ENCODE measurements at regions not wholly inside any gene's neighbourhood (a gene's known extent, or its start where the extent isn't known, plus 50 kb on each side); places are given as distances from the start of the nearest gene placed in this dataset.
"Not testable (repeated sequence)": the region's sequence is repeated elsewhere in the genome, so short reads cannot be mapped to it uniquely, and the experiment has no call there.

DNA sequence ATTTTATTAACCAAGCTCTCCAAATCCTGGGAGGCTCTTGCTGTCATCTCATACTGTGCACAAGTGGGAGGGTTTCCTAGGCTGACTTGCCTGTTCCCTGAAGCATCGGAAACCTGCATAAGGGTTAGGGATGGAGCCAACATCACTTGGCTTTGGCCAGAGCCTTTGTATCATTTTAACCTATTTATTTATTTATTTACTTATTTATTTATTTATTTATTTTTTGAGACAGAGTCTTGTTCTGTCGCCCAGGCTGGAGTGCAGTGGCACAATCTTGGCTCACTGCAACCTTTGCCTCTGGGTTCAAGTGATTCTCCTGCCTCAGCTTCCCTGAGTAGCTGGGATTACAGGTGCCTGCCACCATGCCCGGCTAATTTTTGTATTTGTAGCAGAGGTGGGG lies 645.9 kb downstream of the TYW1 start:
- DNase-seq; H3K36me3 ChIP-seq (replicated peaks; ENCODE audit: control insufficient read depth, insufficient read depth, low read length); H3K4me3 ChIP-seq (ENCODE audit: insufficient read depth, low read depth, low read length); H3K27me3 ChIP-seq (ENCODE audit: control insufficient read depth, insufficient read depth, low read length): not testable (repeated sequence)

GRCh38 chr7:67644151-67644550 lies 647.5 kb downstream of the TYW1 start:
- H3K4me3 ChIP-seq (ENCODE audit: insufficient read depth, low read depth, low read length): no peak overlapping the region
- DNase-seq: no peak
- H3K27me3 ChIP-seq (ENCODE audit: control insufficient read depth, insufficient read depth, low read length): no peaks in the 10 kb centered on the region
- H3K36me3 ChIP-seq (replicated peaks; ENCODE audit: control insufficient read depth, insufficient read depth, low read length): no peaks in the 10 kb centered on the region

GRCh38 chr7:67652937-67653336 lies 656.3 kb downstream of the TYW1 start:
- Histone ChIP-seq H3K27me3 (ENCODE audit: control insufficient read depth, insufficient read depth, low read length) (no peaks in the 10 kb centered on the region), H3K4me3 (ENCODE audit: insufficient read depth, low read depth, low read length) (no peak overlapping the region), H3K36me3 (replicated peaks; ENCODE audit: control insufficient read depth, insufficient read depth, low read length) (no peaks in the 10 kb centered on the region)
- no peak for DNase-seq

DNA sequence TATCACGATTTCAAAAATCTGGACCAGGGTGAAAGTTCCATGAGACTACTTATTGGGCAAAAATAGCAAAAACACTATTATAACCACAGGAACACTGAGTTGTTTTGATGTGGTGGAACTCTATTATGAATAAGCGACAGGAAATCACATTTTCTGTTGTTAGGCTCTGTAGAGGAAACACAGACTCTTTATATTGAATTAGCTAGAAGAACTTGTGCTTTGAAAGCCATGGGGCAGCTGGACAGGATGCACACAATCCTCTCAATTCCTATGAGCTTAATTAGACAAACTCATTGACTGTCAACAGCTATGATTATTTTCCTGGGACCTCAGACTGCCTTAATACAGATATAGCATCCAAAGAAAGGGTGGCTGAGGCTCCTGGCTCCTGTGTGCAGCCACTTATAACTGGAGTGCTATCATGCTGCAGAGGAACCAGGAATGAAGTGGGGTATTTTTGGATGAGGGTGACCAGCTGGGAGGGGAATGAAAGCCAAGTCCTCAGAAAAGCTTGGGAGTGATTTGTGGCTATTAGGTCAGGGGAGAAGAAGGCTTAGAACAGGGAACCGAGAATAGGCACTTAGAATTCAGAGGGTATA lies 657.3 kb downstream of the TYW1 start:
- Histone ChIP-seq H3K4me3 (ENCODE audit: insufficient read depth, low read depth, low read length) (no peak overlapping the region), H3K36me3 (replicated peaks; ENCODE audit: control insufficient read depth, insufficient read depth, low read length) (no peaks in the 10 kb centered on the region), H3K27me3 (ENCODE audit: control insufficient read depth, insufficient read depth, low read length) (no peaks in the 10 kb centered on the region)
- DNase-seq: no peak

GRCh38 chr7:67654642-67655041 lies 658.0 kb downstream of the TYW1 start:
- H3K27me3 ChIP-seq (ENCODE audit: control insufficient read depth, insufficient read depth, low read length): no peaks in the 10 kb centered on the region
- no peaks in the 10 kb centered on the region for H3K36me3 ChIP-seq (replicated peaks; ENCODE audit: control insufficient read depth, insufficient read depth, low read length)
- H3K4me3 ChIP-seq (ENCODE audit: insufficient read depth, low read depth, low read length): no peak overlapping the region
- DNase-seq: no peak

DNA sequence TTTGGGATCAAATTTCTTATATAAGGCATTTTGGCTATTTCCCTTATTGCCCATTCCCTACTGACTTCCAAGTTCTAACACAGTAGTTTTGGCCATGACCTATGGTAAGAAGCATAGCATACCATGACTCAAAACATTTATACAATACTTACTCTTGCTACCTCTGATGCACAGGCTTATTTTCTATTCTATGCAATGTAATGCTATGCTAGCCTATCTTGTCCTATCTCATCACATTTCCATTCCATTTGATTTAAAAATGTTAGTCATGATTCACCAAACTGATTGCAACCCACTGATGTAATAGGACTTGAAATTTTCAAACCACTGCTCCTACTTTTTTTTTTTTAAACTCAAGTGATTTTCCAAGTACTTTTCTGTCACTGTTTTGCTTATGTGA lies 658.5 kb downstream of the TYW1 start:
- DNase-seq: no peak
- H3K36me3 ChIP-seq (replicated peaks; ENCODE audit: control insufficient read depth, insufficient read depth, low read length): no peaks in the 10 kb centered on the region
- no peaks in the 10 kb centered on the region for H3K27me3 ChIP-seq (ENCODE audit: control insufficient read depth, insufficient read depth, low read length)
- no peak overlapping the region for H3K4me3 ChIP-seq (ENCODE audit: insufficient read depth, low read depth, low read length)

DNA sequence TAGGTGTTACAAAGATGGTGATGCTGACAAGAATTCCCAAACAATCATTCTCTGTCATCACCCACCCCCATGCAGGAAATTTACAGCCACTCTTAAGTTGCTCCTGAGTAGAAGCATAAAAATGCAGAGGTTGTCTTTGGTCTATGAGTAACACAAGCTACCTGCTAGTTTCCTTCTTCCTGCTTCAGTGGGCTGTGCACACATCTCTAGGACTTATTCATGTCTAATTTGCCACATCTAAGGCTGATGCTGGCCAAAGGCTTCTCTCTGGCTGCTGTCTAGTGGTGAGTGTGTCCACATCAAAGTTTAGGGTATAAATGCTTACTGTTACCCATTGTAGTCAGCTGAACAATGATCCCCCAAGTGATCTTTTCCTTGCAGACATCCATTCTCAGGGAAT lies 662.5 kb downstream of the TYW1 start:
- Histone ChIP-seq H3K4me3 (ENCODE audit: insufficient read depth, low read depth, low read length) (no peak overlapping the region), H3K36me3 (replicated peaks; ENCODE audit: control insufficient read depth, insufficient read depth, low read length) (no peaks in the 10 kb centered on the region), H3K27me3 (ENCODE audit: control insufficient read depth, insufficient read depth, low read length) (no peaks in the 10 kb centered on the region)
- DNase-seq: no peak

DNA sequence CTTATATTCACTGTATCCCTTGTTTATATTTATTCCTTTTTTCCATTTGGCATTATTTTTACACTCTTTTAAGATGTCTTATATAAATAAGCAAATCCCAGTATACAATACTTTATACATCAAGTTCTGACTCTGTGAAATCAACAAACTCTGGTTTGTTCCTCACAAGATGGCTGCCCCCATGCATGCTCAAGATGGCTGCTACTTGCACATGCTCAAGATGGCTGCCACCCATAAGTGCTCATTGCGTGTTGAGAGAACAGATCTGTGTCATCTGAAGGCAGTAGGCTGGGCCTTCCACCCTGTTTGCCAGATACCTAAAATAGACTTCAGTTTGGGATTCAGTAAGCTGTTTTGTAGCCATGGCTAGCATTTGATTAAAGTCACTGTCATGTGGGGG lies 666.2 kb downstream of the TYW1 start:
- Histone ChIP-seq H3K4me3 (ENCODE audit: insufficient read depth, low read depth, low read length) (no peak overlapping the region), H3K27me3 (ENCODE audit: control insufficient read depth, insufficient read depth, low read length) (no peaks in the 10 kb centered on the region), H3K36me3 (replicated peaks; ENCODE audit: control insufficient read depth, insufficient read depth, low read length) (no peaks in the 10 kb centered on the region)
- DNase-seq: no peak

DNA sequence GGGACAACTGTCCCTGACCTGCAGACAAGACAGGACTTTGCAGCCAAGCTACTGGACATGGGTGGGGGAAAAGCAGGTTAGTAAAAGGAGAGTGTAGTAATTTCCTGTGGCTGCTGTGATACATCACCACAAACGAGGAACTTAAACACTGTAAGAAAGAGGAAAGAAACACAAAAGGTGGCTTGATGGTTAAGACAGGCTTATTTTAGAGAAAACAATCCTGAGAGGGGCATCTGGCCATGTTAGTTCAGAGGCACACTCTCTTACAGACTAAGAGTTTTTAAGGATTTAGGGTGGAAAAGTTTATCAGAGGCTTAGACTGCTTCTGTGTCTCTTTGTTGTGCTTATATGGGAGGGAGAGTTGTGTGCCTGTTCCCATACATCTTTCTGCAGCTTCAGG lies 667.0 kb downstream of the TYW1 start:
- no peak for DNase-seq
- Histone ChIP-seq H3K36me3 (replicated peaks; ENCODE audit: control insufficient read depth, insufficient read depth, low read length) (no peaks in the 10 kb centered on the region), H3K4me3 (ENCODE audit: insufficient read depth, low read depth, low read length) (no peak overlapping the region), H3K27me3 (ENCODE audit: control insufficient read depth, insufficient read depth, low read length) (no peaks in the 10 kb centered on the region)

DNA sequence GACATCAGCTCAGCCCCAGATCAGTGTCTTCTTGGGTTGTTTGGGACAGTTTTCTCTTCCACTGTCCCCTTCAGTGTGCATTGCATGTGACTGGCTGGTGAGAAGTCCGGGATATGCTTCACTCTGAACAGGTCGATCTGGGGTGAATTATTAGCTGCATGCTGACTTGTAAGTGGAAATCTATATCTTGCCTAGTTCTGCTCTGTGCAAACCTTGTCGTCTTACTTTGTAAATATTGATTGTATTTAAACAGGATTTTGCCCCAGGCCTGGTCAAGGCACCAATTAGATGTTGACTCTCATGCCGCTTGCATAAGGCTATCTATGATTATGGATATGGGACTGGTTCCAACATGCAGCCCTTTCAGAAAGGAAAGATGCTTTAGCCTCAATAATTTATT lies 669.7 kb downstream of the TYW1 start:
- H3K27me3 ChIP-seq (ENCODE audit: control insufficient read depth, insufficient read depth, low read length); DNase-seq: not testable (repeated sequence)

DNA sequence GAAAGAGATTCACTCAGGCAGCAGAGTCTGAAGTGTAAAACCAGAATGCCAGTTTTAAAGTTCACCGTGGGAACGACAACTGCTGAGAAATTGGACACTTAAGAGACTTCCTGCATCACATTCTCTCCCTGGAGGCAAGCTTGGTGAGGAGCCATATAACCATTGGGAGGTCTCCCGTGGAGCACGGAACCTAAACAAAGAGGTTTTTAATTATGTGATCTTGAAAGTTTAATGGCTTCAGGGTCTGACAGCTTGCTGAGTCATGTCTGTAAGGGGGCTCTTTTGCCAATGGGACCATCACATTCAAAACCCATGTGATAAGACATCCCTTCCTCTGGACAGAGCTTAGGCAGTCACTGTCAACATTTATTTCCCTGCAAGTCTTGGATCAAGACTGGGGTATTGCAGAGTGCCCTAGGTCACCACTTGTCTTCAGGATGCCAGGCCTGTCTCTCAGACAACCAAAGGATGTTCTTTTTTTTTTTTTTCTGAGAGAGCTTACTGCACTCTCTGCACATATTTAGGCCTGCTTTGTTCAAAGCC lies 674.4 kb downstream of the TYW1 start:
- DNase-seq: no peak
- Histone ChIP-seq H3K36me3 (replicated peaks; ENCODE audit: control insufficient read depth, insufficient read depth, low read length) (no peaks in the 10 kb centered on the region), H3K27me3 (ENCODE audit: control insufficient read depth, insufficient read depth, low read length) (no peaks in the 10 kb centered on the region), H3K4me3 (ENCODE audit: insufficient read depth, low read depth, low read length) (no peak overlapping the region)

More for the DNA sequence above, 669.7 kb downstream of the TYW1 start:
- H3K4me3 ChIP-seq (ENCODE audit: insufficient read depth, low read depth, low read length); H3K36me3 ChIP-seq (replicated peaks; ENCODE audit: control insufficient read depth, insufficient read depth, low read length): not testable (repeated sequence)

DNA sequence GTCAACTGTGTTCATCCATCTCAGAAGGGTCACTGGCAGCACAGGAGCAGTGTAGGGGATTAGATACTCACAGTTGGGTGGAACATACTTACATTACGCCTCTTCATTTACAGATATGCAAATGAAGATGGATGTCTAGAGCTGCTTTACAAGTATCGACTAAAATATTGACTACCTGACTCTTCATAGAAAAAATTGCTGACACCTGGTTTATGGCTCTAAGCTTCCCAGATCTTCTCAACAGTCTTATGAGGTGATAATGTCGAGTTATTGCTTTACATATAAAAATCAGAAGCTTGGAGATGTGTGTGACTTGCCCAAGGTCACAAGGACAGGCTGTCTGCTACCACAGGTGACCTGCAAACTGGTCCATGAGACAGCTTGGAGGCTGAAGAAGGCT lies 677.2 kb downstream of the TYW1 start:
- Histone ChIP-seq H3K36me3 (replicated peaks; ENCODE audit: control insufficient read depth, insufficient read depth, low read length) (no peaks in the 10 kb centered on the region), H3K4me3 (ENCODE audit: insufficient read depth, low read depth, low read length) (no peak overlapping the region), H3K27me3 (ENCODE audit: control insufficient read depth, insufficient read depth, low read length) (no peaks in the 10 kb centered on the region)
- DNase-seq: no peak

DNA sequence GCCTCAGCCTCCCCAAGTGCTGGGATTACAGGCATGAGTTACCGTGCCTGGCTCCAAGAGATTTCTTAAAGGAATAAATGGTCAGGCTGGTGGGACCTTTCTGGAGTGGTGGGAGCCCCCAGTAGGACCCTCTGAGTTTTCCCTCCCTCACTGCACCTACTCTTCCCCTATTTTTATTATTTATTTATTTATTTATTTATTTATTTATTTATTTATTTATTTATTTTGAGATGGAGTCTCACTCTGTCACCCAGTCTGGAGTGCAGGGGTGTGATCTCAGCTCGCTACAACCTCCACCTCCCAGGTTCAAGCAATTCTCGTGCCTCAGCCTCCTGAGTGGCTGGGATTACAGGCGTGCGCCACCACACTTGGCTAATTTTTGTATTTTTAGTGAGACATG lies 678.2 kb downstream of the TYW1 start:
- H3K27me3 ChIP-seq (ENCODE audit: control insufficient read depth, insufficient read depth, low read length); H3K4me3 ChIP-seq (ENCODE audit: insufficient read depth, low read depth, low read length); DNase-seq; H3K36me3 ChIP-seq (replicated peaks; ENCODE audit: control insufficient read depth, insufficient read depth, low read length): not testable (repeated sequence)

- no peak for DNase-seq
- H3K4me3 ChIP-seq (ENCODE audit: insufficient read depth, low read depth, low read length): no peak overlapping the region
Measured at GRCh38 chr7:67675971-67676370, 679.3 kb downstream of the TYW1 start.

DNA sequence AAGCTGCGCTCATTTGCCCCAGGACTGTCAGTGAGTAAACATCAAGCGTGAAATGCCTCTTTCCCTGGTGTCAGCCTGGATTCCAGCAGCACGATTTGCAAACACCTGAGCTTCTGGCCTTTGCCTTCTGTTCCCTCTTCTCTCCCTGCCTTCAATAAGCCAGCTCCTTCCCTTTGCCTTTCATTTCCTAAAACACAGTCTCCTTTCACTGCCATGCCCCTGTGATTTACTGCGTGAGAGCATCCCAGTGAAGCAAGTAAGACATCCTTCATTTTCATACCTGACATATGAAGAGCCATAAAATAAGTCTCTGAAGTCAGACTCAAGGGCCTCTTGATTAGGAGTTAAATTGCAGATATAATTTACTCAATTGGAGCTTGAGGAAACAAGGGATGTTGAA lies 681.8 kb downstream of the TYW1 start:
- no peak for DNase-seq
- no peaks in the 10 kb centered on the region for H3K36me3 ChIP-seq (replicated peaks; ENCODE audit: control insufficient read depth, insufficient read depth, low read length)
- H3K4me3 ChIP-seq (ENCODE audit: insufficient read depth, low read depth, low read length): no peak overlapping the region
- no peaks in the 10 kb centered on the region for H3K27me3 ChIP-seq (ENCODE audit: control insufficient read depth, insufficient read depth, low read length)

More at GRCh38 chr7:67675971-67676370, 679.3 kb downstream of the TYW1 start:
- Histone ChIP-seq H3K36me3 (replicated peaks; ENCODE audit: control insufficient read depth, insufficient read depth, low read length) (no peaks in the 10 kb centered on the region), H3K27me3 (ENCODE audit: control insufficient read depth, insufficient read depth, low read length) (no peaks in the 10 kb centered on the region)

GRCh38 chr7:67683628-67684027 lies 687.0 kb downstream of the TYW1 start:
- no peak overlapping the region for H3K4me3 ChIP-seq (ENCODE audit: insufficient read depth, low read depth, low read length)
- no peaks in the 10 kb centered on the region for H3K36me3 ChIP-seq (replicated peaks; ENCODE audit: control insufficient read depth, insufficient read depth, low read length)
- no peaks in the 10 kb centered on the region for H3K27me3 ChIP-seq (ENCODE audit: control insufficient read depth, insufficient read depth, low read length)
- no peak for DNase-seq
